Vagina (tissue), 2 donors: ENCODE measurements at regions not wholly inside any gene's neighbourhood (a gene's known extent, or its start where the extent isn't known, plus 50 kb on each side); places are given as distances from the start of the nearest gene placed in this dataset.

ENCODE experiments used
- DNase-seq, 2 donors: peaks; one replicate each; pipeline ENCODE4 v3.0.0-alpha.2; 2017; ENCODE audit errors: extremely low spot score in 2 of 2
- H3K27ac ChIP-seq: fragments of 200-600 bp; sonication (generic); one replicate; pipeline ENCODE4 v1.5.1; 2019
- H3K27me3 ChIP-seq: fragments of 200-600 bp; sonication (generic); one replicate; pipeline ENCODE4 v1.5.1; 2019
- H3K36me3 ChIP-seq, 2 donors: fragments of 200-600 bp; sonication (generic); one replicate each; pipeline ENCODE4 v1.5.1; 2017 to 2019
- H3K4me1 ChIP-seq: fragments of 200-600 bp; sonication (generic); one replicate; pipeline ENCODE4 v1.5.1; 2019
- H3K4me3 ChIP-seq, 2 donors: fragments of 200-600 bp; sonication (generic); 1 replicate in 1 of 2; 2 replicates in 1 of 2; pipeline ENCODE4 v1.5.1; 2016 to 2019
- H3K9me3 ChIP-seq: fragments of 200-600 bp; sonication (generic); one replicate; pipeline ENCODE4 v1.5.1; 2019
- POLR2A ChIP-seq, 2 donors: fragments of 450-650 bp; IDR thresholded peaks; one replicate each; pipeline ENCODE4 v1.6.1; 2017; ENCODE audit warnings: antibody characterized with exemption in 2 of 2, mild to moderate bottlenecking in 2 of 2, moderate library complexity in 2 of 2
- POLR2AphosphoS5 ChIP-seq, 2 donors: sonication (generic); formaldehyde crosslinking; IDR thresholded peaks; one replicate each; pipeline ENCODE4 v1.9.0; 2017; ENCODE audit warnings: antibody characterized with exemption in 2 of 2, mild to moderate bottlenecking in 2 of 2, low read depth in 1 of 2; ENCODE audit not compliant: insufficient read depth in 1 of 2
- intact Hi-C: fragments of 100-400 bp; cut with DNase I; formaldehyde crosslinking; loops from one replicate; pipeline ENCODE4 v1.15.1; 2023
- TF ChIP-seq, protein P1 (sequence below), 3 experiments: fragments of 450-650 bp in 2 of 3; fragments of 200-600 bp in 1 of 3; sonication (generic) in 1 of 3; IDR thresholded peaks; one replicate each; pipeline ENCODE4 v1.5.1; 2017 to 2019; ENCODE audit warnings: antibody characterized with exemption in 3 of 3, mild to moderate bottlenecking in 2 of 3, moderate library complexity in 2 of 3

DNA sequence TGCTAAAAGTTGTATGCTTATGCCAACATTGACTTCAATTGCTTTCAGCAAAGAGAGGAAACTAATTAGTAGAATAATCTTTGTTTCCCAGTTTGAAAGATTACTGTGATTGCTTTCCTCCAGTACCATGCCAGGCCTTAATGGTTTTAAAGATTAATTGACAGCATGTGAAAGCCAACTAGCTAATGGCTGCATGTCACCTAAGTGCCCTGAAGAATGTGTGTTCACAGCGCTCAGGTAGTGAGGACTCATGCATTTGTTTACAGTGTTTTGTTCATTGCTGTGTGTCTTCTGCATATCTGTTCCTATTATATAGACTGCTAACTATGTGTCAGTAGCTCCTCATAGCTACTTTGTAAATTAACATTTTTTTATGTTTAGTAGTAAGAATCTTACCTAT is 335.6 kb downstream of the LRRIQ3 start:
- intact Hi-C loops: no loop called here
- no peak for DNase-seq
- Histone ChIP-seq H3K27me3 (no peaks in the 10 kb centered on the region), H3K4me1 (no peaks in the 10 kb centered on the region), H3K36me3 (no peaks in the 10 kb centered on the region), H3K27ac (no peak overlapping the region), H3K4me3 (no peak overlapping the region), H3K9me3 (no peaks in the 10 kb centered on the region)
- TF ChIP-seq POLR2AphosphoS5 (IDR thresholded peaks at IDR 0.05; ENCODE audit: insufficient read depth in 1 of 2, low read depth in 1 of 2): no peak
- TF ChIP-seq POLR2A (IDR thresholded peaks at IDR 0.05): no peak
- TF ChIP-seq, protein P1, sequence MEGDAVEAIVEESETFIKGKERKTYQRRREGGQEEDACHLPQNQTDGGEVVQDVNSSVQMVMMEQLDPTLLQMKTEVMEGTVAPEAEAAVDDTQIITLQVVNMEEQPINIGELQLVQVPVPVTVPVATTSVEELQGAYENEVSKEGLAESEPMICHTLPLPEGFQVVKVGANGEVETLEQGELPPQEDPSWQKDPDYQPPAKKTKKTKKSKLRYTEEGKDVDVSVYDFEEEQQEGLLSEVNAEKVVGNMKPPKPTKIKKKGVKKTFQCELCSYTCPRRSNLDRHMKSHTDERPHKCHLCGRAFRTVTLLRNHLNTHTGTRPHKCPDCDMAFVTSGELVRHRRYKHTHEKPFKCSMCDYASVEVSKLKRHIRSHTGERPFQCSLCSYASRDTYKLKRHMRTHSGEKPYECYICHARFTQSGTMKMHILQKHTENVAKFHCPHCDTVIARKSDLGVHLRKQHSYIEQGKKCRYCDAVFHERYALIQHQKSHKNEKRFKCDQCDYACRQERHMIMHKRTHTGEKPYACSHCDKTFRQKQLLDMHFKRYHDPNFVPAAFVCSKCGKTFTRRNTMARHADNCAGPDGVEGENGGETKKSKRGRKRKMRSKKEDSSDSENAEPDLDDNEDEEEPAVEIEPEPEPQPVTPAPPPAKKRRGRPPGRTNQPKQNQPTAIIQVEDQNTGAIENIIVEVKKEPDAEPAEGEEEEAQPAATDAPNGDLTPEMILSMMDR (IDR thresholded peaks at IDR 0.05): no peak

DNA sequence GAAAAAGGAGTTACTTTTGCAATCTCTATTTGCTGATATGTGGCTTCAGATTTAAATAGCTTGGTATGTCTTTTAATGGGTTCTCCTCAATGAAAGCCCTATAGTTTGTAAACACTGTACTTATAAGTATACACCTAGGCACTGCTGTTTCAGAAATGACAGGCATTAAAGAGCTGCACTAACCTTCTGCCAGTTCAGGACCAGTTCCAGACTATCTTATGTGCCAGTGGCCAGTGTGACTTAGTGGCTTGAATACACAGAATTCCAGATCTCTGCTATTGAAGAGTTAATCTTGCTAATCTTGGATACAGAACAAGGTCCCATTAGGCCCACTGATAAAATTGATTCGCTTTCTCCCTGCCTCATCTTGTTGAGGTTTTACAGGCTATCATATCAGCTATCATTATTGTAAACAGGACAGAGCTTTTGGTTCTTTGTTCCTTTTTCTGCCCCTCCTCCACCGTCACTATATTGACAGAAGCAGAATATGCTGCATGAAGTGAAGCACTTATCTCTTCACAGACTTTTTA is 337.5 kb downstream of the LRRIQ3 start:
- TF ChIP-seq POLR2AphosphoS5 (IDR thresholded peaks at IDR 0.05; ENCODE audit: insufficient read depth in 1 of 2, low read depth in 1 of 2): no peak
- TF ChIP-seq, protein P1 (IDR thresholded peaks at IDR 0.05): no peak
- no peak for TF ChIP-seq POLR2A (IDR thresholded peaks at IDR 0.05)
- intact Hi-C loops: no loop called here
- Histone ChIP-seq H3K4me1 (no peaks in the 10 kb centered on the region), H3K36me3 (no peaks in the 10 kb centered on the region), H3K27ac (no peak overlapping the region), H3K27me3 (no peaks in the 10 kb centered on the region), H3K4me3 (no peak overlapping the region), H3K9me3 (no peaks in the 10 kb centered on the region)
- no peak for DNase-seq

DNA sequence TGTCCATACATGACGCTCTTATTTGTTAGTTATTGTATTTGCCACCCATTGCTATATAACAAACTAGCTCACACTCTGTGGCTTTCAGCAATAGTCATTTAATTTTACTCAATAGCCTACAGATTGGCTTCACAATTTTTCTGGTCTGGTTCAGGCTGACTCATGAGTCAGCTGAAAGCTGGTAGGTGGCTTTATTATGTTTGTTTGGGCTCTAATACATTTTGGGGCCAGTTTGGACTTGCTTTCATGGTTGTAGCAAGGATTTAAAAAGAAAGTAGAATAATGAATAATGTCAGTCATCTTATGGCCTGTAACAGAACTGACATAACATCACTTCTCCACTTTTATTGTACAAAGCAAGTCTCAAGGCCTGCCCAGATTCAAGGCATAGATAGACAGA is 338.7 kb downstream of the LRRIQ3 start:
- intact Hi-C loops: no loop called here
- Histone ChIP-seq H3K9me3 (no peaks in the 10 kb centered on the region), H3K36me3 (no peaks in the 10 kb centered on the region), H3K27ac (no peak overlapping the region), H3K27me3 (no peaks in the 10 kb centered on the region), H3K4me3 (no peak overlapping the region), H3K4me1 (no peaks in the 10 kb centered on the region)
- TF ChIP-seq POLR2A (IDR thresholded peaks at IDR 0.05): no peak
- TF ChIP-seq, protein P1 (IDR thresholded peaks at IDR 0.05): no peak
- TF ChIP-seq POLR2AphosphoS5 (IDR thresholded peaks at IDR 0.05; ENCODE audit: insufficient read depth in 1 of 2, low read depth in 1 of 2): no peak
- no peak for DNase-seq

DNA sequence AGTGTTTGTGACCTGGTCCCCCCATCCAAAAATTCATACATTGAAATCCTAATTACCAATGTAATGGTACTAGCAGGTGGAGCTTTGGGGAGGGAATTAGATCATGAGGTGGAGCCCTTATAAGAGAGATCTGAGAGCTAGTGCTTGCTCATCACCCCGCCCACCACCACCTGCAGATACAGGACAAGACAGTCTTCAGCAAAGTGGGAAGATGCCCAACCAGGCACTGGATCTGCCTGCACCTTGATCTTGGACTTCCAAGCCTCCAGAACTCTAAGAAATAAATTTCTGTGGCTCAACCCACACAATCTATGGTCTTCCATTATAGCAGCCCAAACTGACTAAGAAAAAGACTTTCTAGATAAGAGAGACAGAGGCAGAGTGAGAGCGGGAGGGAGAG is 343.4 kb downstream of the LRRIQ3 start:
- no peak for DNase-seq
- Histone ChIP-seq H3K27ac (no peak overlapping the region), H3K4me3 (no peak overlapping the region), H3K4me1 (no peaks in the 10 kb centered on the region), H3K9me3 (no peaks in the 10 kb centered on the region), H3K27me3 (no peaks in the 10 kb centered on the region), H3K36me3 (no peaks in the 10 kb centered on the region)
- intact Hi-C loops: no loop called here
- TF ChIP-seq POLR2AphosphoS5 (IDR thresholded peaks at IDR 0.05; ENCODE audit: insufficient read depth in 1 of 2, low read depth in 1 of 2): no peak
- no peak for TF ChIP-seq POLR2A (IDR thresholded peaks at IDR 0.05)
- TF ChIP-seq, protein P1 (IDR thresholded peaks at IDR 0.05): no peak

DNA sequence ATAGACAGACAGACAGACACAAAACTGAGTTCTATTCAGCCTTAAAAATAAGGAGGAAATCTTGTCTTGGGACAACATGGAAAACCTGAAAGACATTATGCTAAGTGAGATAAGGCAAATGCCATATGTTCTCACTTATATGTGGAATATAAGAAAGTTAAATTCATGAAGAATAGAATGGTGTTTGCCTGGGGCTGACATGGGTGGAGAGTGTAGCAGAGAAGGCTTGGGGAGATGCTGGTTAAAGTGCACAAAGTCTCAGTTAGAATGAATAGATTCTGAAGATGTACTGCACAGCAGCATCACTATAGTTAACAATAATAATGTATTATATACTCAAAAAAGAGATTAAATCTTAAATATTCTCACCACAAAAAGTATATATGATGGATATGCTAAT is 355.5 kb downstream of the LRRIQ3 start:
- intact Hi-C loops: no loop called here
- TF ChIP-seq, protein P1 (IDR thresholded peaks at IDR 0.05): no peak
- no peak for TF ChIP-seq POLR2AphosphoS5 (IDR thresholded peaks at IDR 0.05; ENCODE audit: insufficient read depth in 1 of 2, low read depth in 1 of 2)
- TF ChIP-seq POLR2A (IDR thresholded peaks at IDR 0.05): no peak
- no peaks in the 10 kb centered on the region for H3K27me3 ChIP-seq
- H3K36me3 ChIP-seq: no peaks in the 10 kb centered on the region
- H3K27ac ChIP-seq: no peak overlapping the region
- no peak overlapping the region for H3K4me3 ChIP-seq
- H3K4me1 ChIP-seq: no peaks in the 10 kb centered on the region
- DNase-seq: no peak
- no peaks in the 10 kb centered on the region for H3K9me3 ChIP-seq
